ENCODE measurements at regions not wholly inside any gene's neighbourhood (a gene's known extent, or its start where the extent isn't known, plus 50 kb on each side); places are given as distances from the start of the nearest gene placed in this dataset.
A peak's percentile ranks its signal among the peaks of the same experiment; 100 is the strongest.

- TF ChIP-seq HNF4G (IDR thresholded peaks at IDR 0.05; ENCODE audit: borderline replicate concordance, low read depth, low read length) (0 out of 2 replicates have a peak, but pooled peaks have one; percentile 15), HNF4G (CRISPR knock-in tag; IDR thresholded peaks at IDR 0.05; ENCODE audit: borderline replicate concordance, low read depth) (no peak), PAXIP1 (CRISPR knock-in tag; conservative IDR thresholded peaks at IDR 0.05) (peak; percentile 79), ZSCAN25 (CRISPR knock-in tag; IDR thresholded peaks at IDR 0.05) (no peak), ZNF629 (CRISPR knock-in tag; conservative IDR thresholded peaks at IDR 0.05) (0 out of 2 replicates have a peak, but pooled peaks have one; percentile 13), ZNF225 (CRISPR knock-in tag; IDR thresholded peaks at IDR 0.05) (no peak), RARA (CRISPR knock-in tag; IDR thresholded peaks at IDR 0.05) (peak; percentile 48; the same call in 1 of the 2 replicates), MED1 (CRISPR knock-in tag; IDR thresholded peaks at IDR 0.05) (0 out of 2 replicates have a peak, but pooled peaks have one; percentile 22), NR2F6 (IDR thresholded peaks at IDR 0.05) (peak; percentile 82), NR2F6 (CRISPR knock-in tag; IDR thresholded peaks at IDR 0.05) (peak; percentile 36; the same call in 1 of the 2 replicates), ATF2 (CRISPR knock-in tag; IDR thresholded peaks at IDR 0.05) (0 out of 2 replicates have a peak, but pooled peaks have one; percentile 17), ATAD3A (CRISPR knock-in tag; IDR thresholded peaks at IDR 0.05) (no peak), HHEX (CRISPR knock-in tag; IDR thresholded peaks at IDR 0.05) (peak; percentile 96), ZBTB42 (CRISPR knock-in tag; IDR thresholded peaks at IDR 0.05) (no peak), MEF2D (CRISPR knock-in tag; IDR thresholded peaks at IDR 0.05) (0 out of 2 replicates have a peak, but pooled peaks have one; percentile 34), PITX1 (CRISPR knock-in tag; IDR thresholded peaks at IDR 0.05) (peak; percentile 95), KDM2A (CRISPR knock-in tag; IDR thresholded peaks at IDR 0.05; ENCODE audit: borderline replicate concordance, low read depth) (no peak), ATF1 (CRISPR knock-in tag; IDR thresholded peaks at IDR 0.05) (peak; percentile 34; the same call in 1 of the 2 replicates), HNRNPK (IDR thresholded peaks at IDR 0.05; ENCODE audit: low read depth, low read length, poor library complexity, severe bottlenecking) (peak; percentile 19), ERF (CRISPR knock-in tag; IDR thresholded peaks at IDR 0.05) (0 out of 2 replicates have a peak, but pooled peaks have one; percentile 43), SOX13 (IDR thresholded peaks at IDR 0.05) (peak; percentile 69), SOX13 (CRISPR knock-in tag; conservative IDR thresholded peaks at IDR 0.05 in 1 of 2, IDR thresholded peaks at IDR 0.05 in 1 of 2) (peak in 1 of 2 experiments; percentile 96; a peak in 2 of 4 replicates), PATZ1 (CRISPR knock-in tag; IDR thresholded peaks at IDR 0.05) (peak; percentile 89), GATA4 (IDR thresholded peaks at IDR 0.05; ENCODE audit: borderline replicate concordance, low read depth) (peak; percentile 79; the same call in 1 of the 2 replicates), RXRB (CRISPR knock-in tag; IDR thresholded peaks at IDR 0.05; ENCODE audit: borderline replicate concordance) (peak; percentile 40; the same call in 1 of the 2 replicates), FOXO1 (CRISPR knock-in tag; IDR thresholded peaks at IDR 0.05) (peak; percentile 80), ISL2 (CRISPR knock-in tag; IDR thresholded peaks at IDR 0.05) (peak; percentile 87)
These were observed 323.5 kb upstream of the SKOR2 start (continued) for GRCh38 chr18:47574966-47575365.
